ENCODE measurements at regions not wholly inside any gene's neighbourhood (a gene's known extent, or its start where the extent isn't known, plus 50 kb on each side); places are given as distances from the start of the nearest gene placed in this dataset.

DNA sequence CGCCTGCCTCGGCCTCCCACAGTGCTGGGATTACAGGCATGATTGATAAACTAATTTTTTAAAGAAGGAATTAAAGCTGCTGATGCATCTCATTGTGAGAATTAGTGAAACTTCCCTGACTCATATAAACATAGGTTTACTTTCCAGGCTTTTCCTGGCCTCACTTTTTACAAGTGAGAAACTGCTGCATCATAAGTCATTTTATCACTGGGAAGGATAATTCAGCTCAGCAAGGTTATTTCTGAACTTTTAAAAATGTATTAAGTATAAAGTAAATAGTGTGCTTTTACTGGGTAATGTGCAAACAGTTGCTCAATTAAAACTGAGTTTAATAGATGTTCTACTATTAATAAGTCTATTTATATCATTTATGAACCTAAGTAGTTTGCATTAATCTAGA, 1130.3 kb upstream of the CDH2 start:
- no peak for TF ChIP-seq EZH2 (IDR thresholded peaks at IDR 0.05)
- TF ChIP-seq, protein P1, sequence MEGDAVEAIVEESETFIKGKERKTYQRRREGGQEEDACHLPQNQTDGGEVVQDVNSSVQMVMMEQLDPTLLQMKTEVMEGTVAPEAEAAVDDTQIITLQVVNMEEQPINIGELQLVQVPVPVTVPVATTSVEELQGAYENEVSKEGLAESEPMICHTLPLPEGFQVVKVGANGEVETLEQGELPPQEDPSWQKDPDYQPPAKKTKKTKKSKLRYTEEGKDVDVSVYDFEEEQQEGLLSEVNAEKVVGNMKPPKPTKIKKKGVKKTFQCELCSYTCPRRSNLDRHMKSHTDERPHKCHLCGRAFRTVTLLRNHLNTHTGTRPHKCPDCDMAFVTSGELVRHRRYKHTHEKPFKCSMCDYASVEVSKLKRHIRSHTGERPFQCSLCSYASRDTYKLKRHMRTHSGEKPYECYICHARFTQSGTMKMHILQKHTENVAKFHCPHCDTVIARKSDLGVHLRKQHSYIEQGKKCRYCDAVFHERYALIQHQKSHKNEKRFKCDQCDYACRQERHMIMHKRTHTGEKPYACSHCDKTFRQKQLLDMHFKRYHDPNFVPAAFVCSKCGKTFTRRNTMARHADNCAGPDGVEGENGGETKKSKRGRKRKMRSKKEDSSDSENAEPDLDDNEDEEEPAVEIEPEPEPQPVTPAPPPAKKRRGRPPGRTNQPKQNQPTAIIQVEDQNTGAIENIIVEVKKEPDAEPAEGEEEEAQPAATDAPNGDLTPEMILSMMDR (IDR thresholded peaks at IDR 0.05) = no peak
